Body of pancreas (tissue), 4 donors: ENCODE measurements at regions not wholly inside any gene's neighbourhood (a gene's known extent, or its start where the extent isn't known, plus 50 kb on each side); places are given as distances from the start of the nearest gene placed in this dataset.
"Not testable (repeated sequence)": the region's sequence is repeated elsewhere in the genome, so short reads cannot be mapped to it uniquely, and the experiment has no call there.

Source experiments
- POLR2A ChIP-seq, 3 donors: fragments of 450-650 bp; IDR thresholded peaks; one replicate each; pipeline ENCODE4 v1.6.1; 2016; ENCODE audit warnings: antibody characterized with exemption in 3 of 3, mild to moderate bottlenecking in 2 of 3
- TF ChIP-seq, protein P1 (sequence below), 7 experiments: fragments of 450-650 bp in 4 of 7; fragments of 200-600 bp in 3 of 7; sonication (generic) in 3 of 7; IDR thresholded peaks; one replicate each; pipeline ENCODE4 v1.5.1; 2016 to 2019; ENCODE audit warnings: antibody characterized with exemption in 7 of 7

DNA sequence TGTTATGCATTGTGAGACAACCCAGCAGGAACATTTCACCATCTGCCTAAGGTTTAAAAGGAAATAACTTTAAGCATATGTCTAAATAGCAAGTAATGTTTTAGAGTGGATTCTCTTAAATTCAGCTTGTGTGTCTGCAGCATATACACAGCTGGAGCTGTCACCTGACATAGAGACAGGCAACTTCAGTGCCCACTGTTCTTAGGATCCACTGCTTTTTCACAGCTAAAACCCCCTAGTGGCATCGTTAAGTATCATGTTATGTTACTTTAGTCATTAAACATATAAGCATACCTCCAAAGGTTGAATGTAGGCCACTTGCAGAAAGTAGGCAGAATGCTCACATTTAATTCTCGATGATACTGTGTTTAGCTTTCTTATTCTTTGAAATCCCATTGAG, 2169.0 kb upstream of the DEFB115 start:
- TF ChIP-seq, protein P1, sequence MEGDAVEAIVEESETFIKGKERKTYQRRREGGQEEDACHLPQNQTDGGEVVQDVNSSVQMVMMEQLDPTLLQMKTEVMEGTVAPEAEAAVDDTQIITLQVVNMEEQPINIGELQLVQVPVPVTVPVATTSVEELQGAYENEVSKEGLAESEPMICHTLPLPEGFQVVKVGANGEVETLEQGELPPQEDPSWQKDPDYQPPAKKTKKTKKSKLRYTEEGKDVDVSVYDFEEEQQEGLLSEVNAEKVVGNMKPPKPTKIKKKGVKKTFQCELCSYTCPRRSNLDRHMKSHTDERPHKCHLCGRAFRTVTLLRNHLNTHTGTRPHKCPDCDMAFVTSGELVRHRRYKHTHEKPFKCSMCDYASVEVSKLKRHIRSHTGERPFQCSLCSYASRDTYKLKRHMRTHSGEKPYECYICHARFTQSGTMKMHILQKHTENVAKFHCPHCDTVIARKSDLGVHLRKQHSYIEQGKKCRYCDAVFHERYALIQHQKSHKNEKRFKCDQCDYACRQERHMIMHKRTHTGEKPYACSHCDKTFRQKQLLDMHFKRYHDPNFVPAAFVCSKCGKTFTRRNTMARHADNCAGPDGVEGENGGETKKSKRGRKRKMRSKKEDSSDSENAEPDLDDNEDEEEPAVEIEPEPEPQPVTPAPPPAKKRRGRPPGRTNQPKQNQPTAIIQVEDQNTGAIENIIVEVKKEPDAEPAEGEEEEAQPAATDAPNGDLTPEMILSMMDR (IDR thresholded peaks at IDR 0.05): not testable (repeated sequence)
- not testable (repeated sequence) for TF ChIP-seq POLR2A (IDR thresholded peaks at IDR 0.05)
